Activated CD4-positive, alpha-beta memory T cell treated with anti-CD3 and anti-CD28 coated beads for 36 hours (primary cell): ENCODE measurements at regions not wholly inside any gene's neighbourhood (a gene's known extent, or its start where the extent isn't known, plus 50 kb on each side); places are given as distances from the start of the nearest gene placed in this dataset.
"Not testable (repeated sequence)": the region's sequence is repeated elsewhere in the genome, so short reads cannot be mapped to it uniquely, and the experiment has no call there.

Source experiments
- CTCF ChIA-PET: fragments of 350-600 bp; sonication (Branson Sonifier 250); formaldehyde crosslinking; loops from one replicate; lab custom pipeline; 2021; ENCODE audit warnings: antibody characterized with exemption, inconsistent platforms; lab: Charles Lee
- POLR2A ChIA-PET: fragments of 350-600 bp; sonication (Branson Sonifier 250); formaldehyde crosslinking; loops from one replicate; lab custom pipeline; 2021; ENCODE audit warnings: antibody characterized with exemption; lab: Charles Lee
- DNase-seq: peaks from one replicate; pipeline ENCODE4 v3.0.0-alpha.2; 2020
- H3K27ac Mint-ChIP-seq: one replicate; pipeline ENCODE4 v1.8.0; 2021; ENCODE audit warnings: mixed read lengths
- H3K27me3 Mint-ChIP-seq: one replicate; pipeline ENCODE4 v1.8.0; 2021; ENCODE audit warnings: mixed read lengths
- H3K36me3 Mint-ChIP-seq: one replicate; pipeline ENCODE4 v1.8.0; 2021; ENCODE audit warnings: mixed read lengths
- H3K4me1 Mint-ChIP-seq: one replicate; pipeline ENCODE4 v1.8.0; 2021; ENCODE audit warnings: low read depth, mixed read lengths
- H3K4me3 Mint-ChIP-seq: one replicate; pipeline ENCODE4 v1.8.0; 2021; ENCODE audit warnings: mild to moderate bottlenecking, mixed read lengths
- H3K9me3 Mint-ChIP-seq: one replicate; pipeline ENCODE4 v1.8.0; 2021; ENCODE audit warnings: mixed read lengths
- intact Hi-C: fragments of 100-400 bp; cut with micrococcal nuclease; formaldehyde crosslinking; loops from one replicate; pipeline ENCODE4 v1.15.1; 2023

GRCh38 chr16:52708476-52708875 lies 161.5 kb upstream of the TOX3 start:
- no peaks in the 10 kb centered on the region for H3K36me3 Mint-ChIP-seq
- no peak overlapping the region for H3K27ac Mint-ChIP-seq
- ChIA-PET POLR2A (no interaction called here), CTCF (no interaction called here)
- H3K27me3 Mint-ChIP-seq, result no peaks in the 10 kb centered on the region
- no peaks in the 10 kb centered on the region for H3K9me3 Mint-ChIP-seq
- H3K4me3 Mint-ChIP-seq, result no peak overlapping the region
- H3K4me1 Mint-ChIP-seq, result no peaks in the 10 kb centered on the region
- intact Hi-C loops, result no loop called here
- DNase-seq, result no peak

- Mint-ChIP-seq H3K36me3 (no peaks in the 10 kb centered on the region), H3K4me3 (no peak overlapping the region), H3K27ac (no peak overlapping the region), H3K4me1 (no peaks in the 10 kb centered on the region), H3K9me3 (no peaks in the 10 kb centered on the region), H3K27me3 (no peaks in the 10 kb centered on the region)
- ChIA-PET POLR2A (no interaction called here), CTCF (interaction anchor here (0.8 kb wide), 1 partner anchor 11 kb away, joined by 3 read pairs; no protein-coding TSS in a partner anchor)
- DNase-seq, result no peak
- intact Hi-C loops, result no loop called here
These were observed 160.9 kb upstream of the TOX3 start for GRCh38 chr16:52707676-52708337.

- no peak overlapping the region for H3K4me3 Mint-ChIP-seq
- H3K9me3 Mint-ChIP-seq, result no peaks in the 10 kb centered on the region
- intact Hi-C loops, result no loop called here
- no peaks in the 10 kb centered on the region for H3K27me3 Mint-ChIP-seq
- ChIA-PET POLR2A (no interaction called here), CTCF (no interaction called here)
- DNase-seq, result no peak
- no peak overlapping the region for H3K27ac Mint-ChIP-seq
- H3K4me1 Mint-ChIP-seq, result no peaks in the 10 kb centered on the region
- no peaks in the 10 kb centered on the region for H3K36me3 Mint-ChIP-seq
These were observed 158.2 kb upstream of the TOX3 start for GRCh38 chr16:52705122-52705521.

GRCh38 chr16:52697971-52698370 lies 151.0 kb upstream of the TOX3 start:
- Mint-ChIP-seq H3K4me3 (no peak overlapping the region), H3K27ac (no peak overlapping the region), H3K4me1 (no peaks in the 10 kb centered on the region), H3K9me3 (peaks cover 8% of the 10 kb centered on the region), H3K36me3 (no peaks in the 10 kb centered on the region), H3K27me3 (no peaks in the 10 kb centered on the region)
- DNase-seq, result no peak
- ChIA-PET POLR2A (no interaction called here), CTCF (no interaction called here)
- intact Hi-C loops, result no loop called here

GRCh38 chr16:52696126-52696525 lies 149.2 kb upstream of the TOX3 start:
- Mint-ChIP-seq H3K36me3 (no peaks in the 10 kb centered on the region), H3K27ac (no peak overlapping the region), H3K4me1 (no peaks in the 10 kb centered on the region), H3K27me3 (no peaks in the 10 kb centered on the region), H3K9me3 (peaks cover 18% of the 10 kb centered on the region), H3K4me3 (no peak overlapping the region)
- POLR2A ChIA-PET, result no interaction called here
- CTCF ChIA-PET, result no interaction called here
- DNase-seq, result no peak
- intact Hi-C loops, result no loop called here

GRCh38 chr16:52690468-52690867 lies 143.5 kb upstream of the TOX3 start:
- Mint-ChIP-seq H3K27me3 (no peaks in the 10 kb centered on the region), H3K36me3 (no peaks in the 10 kb centered on the region), H3K4me1 (no peaks in the 10 kb centered on the region), H3K4me3 (no peak overlapping the region), H3K9me3 (peaks cover 21% of the 10 kb centered on the region), H3K27ac (no peak overlapping the region)
- no peak for DNase-seq
- CTCF ChIA-PET, result no interaction called here
- intact Hi-C loops, result no loop called here
- POLR2A ChIA-PET, result no interaction called here

GRCh38 chr16:52680993-52681392 lies 134.1 kb upstream of the TOX3 start:
- H3K27me3 Mint-ChIP-seq, result no peaks in the 10 kb centered on the region
- no peak overlapping the region for H3K27ac Mint-ChIP-seq
- intact Hi-C loops, result no loop called here
- ChIA-PET CTCF (no interaction called here), POLR2A (no interaction called here)
- H3K9me3 Mint-ChIP-seq, result peaks cover 6% of the 10 kb centered on the region
- no peak overlapping the region for H3K4me3 Mint-ChIP-seq
- no peaks in the 10 kb centered on the region for H3K36me3 Mint-ChIP-seq
- no peaks in the 10 kb centered on the region for H3K4me1 Mint-ChIP-seq
- DNase-seq, result no peak

GRCh38 chr16:52677501-52677900 lies 130.6 kb upstream of the TOX3 start:
- Mint-ChIP-seq H3K27ac (no peak overlapping the region), H3K4me3 (no peak overlapping the region), H3K27me3 (no peaks in the 10 kb centered on the region), H3K4me1 (no peaks in the 10 kb centered on the region), H3K9me3 (no peaks in the 10 kb centered on the region), H3K36me3 (no peaks in the 10 kb centered on the region)
- intact Hi-C loops, result no loop called here
- CTCF ChIA-PET, result no interaction called here
- POLR2A ChIA-PET, result no interaction called here
- DNase-seq, result no peak

GRCh38 chr16:52676959-52677358 lies 130.0 kb upstream of the TOX3 start:
- CTCF ChIA-PET, result no interaction called here

GRCh38 chr16:52671590-52671989 lies 124.6 kb upstream of the TOX3 start:
- POLR2A ChIA-PET, result no interaction called here
- DNase-seq, result no peak
- Mint-ChIP-seq H3K4me1 (no peaks in the 10 kb centered on the region), H3K9me3 (no peaks in the 10 kb centered on the region), H3K36me3 (no peaks in the 10 kb centered on the region), H3K27me3 (no peaks in the 10 kb centered on the region), H3K4me3 (no peak overlapping the region), H3K27ac (no peak overlapping the region)
- intact Hi-C loops, result no loop called here
- CTCF ChIA-PET, result no interaction called here

More at GRCh38 chr16:52676959-52677358, 130.0 kb upstream of the TOX3 start:
- Mint-ChIP-seq H3K4me1 (no peaks in the 10 kb centered on the region), H3K27me3 (no peaks in the 10 kb centered on the region), H3K9me3 (no peaks in the 10 kb centered on the region), H3K36me3 (no peaks in the 10 kb centered on the region), H3K4me3 (no peak overlapping the region), H3K27ac (no peak overlapping the region)
- intact Hi-C loops, result no loop called here
- DNase-seq, result no peak
- POLR2A ChIA-PET, result no interaction called here

- no peaks in the 10 kb centered on the region for H3K27me3 Mint-ChIP-seq
- DNase-seq, result no peak
- H3K36me3 Mint-ChIP-seq, result no peaks in the 10 kb centered on the region
- POLR2A ChIA-PET, result no interaction called here
- no peak overlapping the region for H3K27ac Mint-ChIP-seq
- peaks cover 21% of the 10 kb centered on the region for H3K9me3 Mint-ChIP-seq
- H3K4me3 Mint-ChIP-seq, result no peak overlapping the region
- CTCF ChIA-PET, result no interaction called here
- intact Hi-C loops, result no loop called here
- H3K4me1 Mint-ChIP-seq, result no peaks in the 10 kb centered on the region
These were observed 111.0 kb upstream of the TOX3 start for GRCh38 chr16:52657924-52658323.

- H3K4me1 Mint-ChIP-seq, DNase-seq, H3K27me3 Mint-ChIP-seq, H3K27ac Mint-ChIP-seq, H3K36me3 Mint-ChIP-seq, CTCF ChIA-PET, H3K4me3 Mint-ChIP-seq, intact Hi-C loops, POLR2A ChIA-PET: not testable (repeated sequence)
- H3K9me3 Mint-ChIP-seq, result peaks cover 19% of the 10 kb centered on the region
These were observed 109.0 kb upstream of the TOX3 start for GRCh38 chr16:52655916-52656315.

- CTCF ChIA-PET, intact Hi-C loops, POLR2A ChIA-PET, H3K4me3 Mint-ChIP-seq, DNase-seq, H3K4me1 Mint-ChIP-seq, H3K36me3 Mint-ChIP-seq, H3K27me3 Mint-ChIP-seq, H3K27ac Mint-ChIP-seq: not testable (repeated sequence)
- peaks cover 13% of the 10 kb centered on the region for H3K9me3 Mint-ChIP-seq
These were observed 108.2 kb upstream of the TOX3 start for GRCh38 chr16:52655156-52655555.
